Astrocyte of the hippocampus (primary cell): ENCODE measurements at regions not wholly inside any gene's neighbourhood (a gene's known extent, or its start where the extent isn't known, plus 50 kb on each side); places are given as distances from the start of the nearest gene placed in this dataset.
A peak's percentile ranks its signal among the peaks of the same experiment; 100 is the strongest.

Experiments
- DNase-seq: peaks from one replicate; pipeline ENCODE4 v3.0.0; 2011; ENCODE audit warnings: low read depth, low spot score

GRCh38 chr18:42617221-42617620 lies 498.3 kb downstream of the RIT2 start:
- no peak for DNase-seq

GRCh38 chr18:42619771-42620170 lies 495.7 kb downstream of the RIT2 start:
- no peak for DNase-seq

DNA sequence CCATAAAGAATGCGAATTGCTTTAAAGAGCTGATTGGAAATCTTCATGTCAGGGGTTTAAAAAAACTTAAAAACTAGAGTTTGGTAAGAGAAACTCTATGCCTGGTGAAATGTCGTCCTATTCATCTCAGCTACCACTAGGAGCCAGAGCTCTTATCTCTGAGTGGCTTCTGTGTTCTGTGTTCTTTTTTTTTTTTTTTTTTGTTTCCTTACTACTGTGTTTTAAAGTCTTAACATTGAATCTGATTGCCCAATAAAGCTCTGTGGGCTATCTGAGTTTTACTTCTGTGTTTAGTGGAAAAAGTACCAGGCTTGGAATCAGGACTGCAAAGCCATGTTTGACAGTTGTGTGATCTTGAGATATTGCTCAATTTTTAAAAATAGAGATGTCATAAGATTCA lies 494.8 kb downstream of the RIT2 start:
- DNase-seq: no peak

DNA sequence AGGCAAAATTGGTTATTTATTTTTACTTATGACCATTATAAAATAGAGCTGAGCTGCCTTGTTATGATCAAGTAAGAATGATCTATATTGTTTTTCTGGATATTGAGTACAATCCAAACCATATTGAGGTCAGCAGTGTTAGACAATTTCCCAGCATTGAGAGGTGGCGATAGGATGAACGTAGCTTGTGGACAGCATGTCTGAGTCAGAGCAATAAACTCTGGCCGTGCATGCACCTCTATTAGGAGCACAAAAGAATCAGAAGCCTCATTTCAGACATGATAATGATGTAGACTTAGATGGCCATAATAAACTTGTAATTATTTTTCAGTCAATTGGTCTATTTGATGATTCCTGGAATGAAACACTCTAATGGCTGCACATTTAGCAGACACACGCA lies 491.6 kb downstream of the RIT2 start:
- DNase-seq: no peak

DNA sequence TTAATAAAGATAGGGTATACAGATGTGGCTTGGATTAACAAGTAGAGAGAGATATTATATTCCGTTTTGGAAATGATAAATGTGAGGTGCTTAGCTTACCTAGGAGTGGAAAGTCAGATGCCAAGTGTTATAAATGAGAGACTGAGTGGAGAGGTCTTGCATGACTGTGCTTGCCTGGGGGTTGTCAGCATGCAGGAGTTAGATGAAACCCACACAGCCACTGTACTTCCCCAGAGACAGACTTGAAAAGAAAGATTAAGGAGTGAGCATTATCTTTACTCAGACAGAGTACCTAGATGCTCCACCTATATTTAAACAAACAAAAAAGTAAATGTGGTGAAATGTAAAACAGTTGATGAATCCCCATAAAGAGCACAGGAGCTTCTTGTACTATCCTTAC lies 482.7 kb downstream of the RIT2 start:
- no peak for DNase-seq

DNA sequence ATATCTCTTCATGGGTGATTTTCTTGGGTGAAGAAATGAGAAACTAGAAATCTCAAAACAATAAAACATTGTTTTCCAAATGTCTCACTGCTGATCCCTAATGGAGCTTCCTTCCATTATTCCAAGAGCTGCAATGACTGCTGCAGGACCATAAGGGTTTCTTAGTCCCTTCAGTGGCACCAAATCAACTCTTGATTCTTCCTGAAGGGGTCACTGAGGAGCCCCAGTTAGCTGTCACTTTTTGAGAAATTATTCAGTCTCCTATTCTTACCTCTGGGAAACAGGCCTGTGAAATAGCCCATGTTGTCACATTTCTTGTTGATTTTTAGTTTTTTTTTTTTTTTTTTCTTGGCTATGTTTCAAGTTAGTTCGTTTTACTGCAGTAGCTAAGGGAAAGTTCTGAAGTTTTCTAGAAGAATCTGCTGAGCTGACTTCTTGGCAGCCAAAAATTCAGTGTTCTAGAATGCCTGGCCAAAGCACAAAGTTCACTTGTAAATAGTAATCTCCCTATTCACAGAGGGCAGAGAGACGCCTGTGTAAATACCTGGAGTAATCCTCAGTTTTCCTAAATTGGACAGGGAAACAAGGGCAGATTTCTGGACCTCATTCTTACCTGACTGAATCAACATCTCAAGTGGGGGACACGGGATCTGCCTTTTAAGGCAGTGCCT lies 480.0 kb downstream of the RIT2 start:
- no peak for DNase-seq

GRCh38 chr18:42636309-42636708 lies 479.2 kb downstream of the RIT2 start:
- no peak for DNase-seq

- DNase-seq: peak; percentile 3
Observed at GRCh38 chr18:42640160-42640559, 475.3 kb downstream of the RIT2 start.

- no peak for DNase-seq
Observed at GRCh38 chr18:42641996-42642395, 473.5 kb downstream of the RIT2 start.

DNA sequence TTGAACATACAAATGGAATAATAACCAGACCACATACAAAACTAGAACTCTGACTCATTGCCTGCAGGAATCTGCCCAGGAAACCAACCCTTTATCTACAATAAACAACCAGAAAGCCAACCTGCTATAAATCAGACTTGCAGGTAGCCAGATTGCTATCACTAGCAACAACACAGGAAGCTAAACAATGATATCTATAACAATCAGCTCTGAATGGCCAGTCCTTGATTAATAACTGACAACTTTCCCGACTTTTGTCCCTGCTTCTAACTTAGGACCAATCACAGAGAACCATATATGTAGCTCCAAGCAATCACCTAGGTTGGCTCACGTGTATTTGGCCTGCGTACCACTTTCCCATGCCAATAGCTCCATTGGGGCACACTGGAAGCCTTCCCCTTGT lies 470.8 kb downstream of the RIT2 start:
- DNase-seq: peak; percentile 33

- peak; percentile 63 for DNase-seq
Observed at GRCh38 chr18:42649331-42650035, 466.0 kb downstream of the RIT2 start.

GRCh38 chr18:42654556-42654955 lies 460.9 kb downstream of the RIT2 start:
- DNase-seq: no peak

DNA sequence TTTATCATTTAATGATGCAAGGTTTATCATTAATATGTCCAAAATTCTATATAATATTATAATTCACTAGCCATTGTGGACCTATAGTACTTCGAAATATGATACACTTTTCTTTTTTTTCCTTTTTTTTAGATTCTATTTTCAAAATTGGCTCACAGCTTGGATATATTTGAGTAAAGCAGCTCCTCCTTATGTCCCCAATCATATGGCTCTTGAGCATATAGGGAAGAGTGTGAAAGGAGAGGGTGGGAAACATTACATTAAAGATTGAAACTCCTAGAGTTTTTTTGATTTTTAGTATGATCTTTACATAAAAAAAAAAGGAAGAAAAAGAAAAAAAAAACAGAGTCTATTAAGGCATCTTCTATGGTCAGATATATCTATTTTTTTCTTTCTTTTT lies 457.9 kb downstream of the RIT2 start:
- no peak for DNase-seq

DNA sequence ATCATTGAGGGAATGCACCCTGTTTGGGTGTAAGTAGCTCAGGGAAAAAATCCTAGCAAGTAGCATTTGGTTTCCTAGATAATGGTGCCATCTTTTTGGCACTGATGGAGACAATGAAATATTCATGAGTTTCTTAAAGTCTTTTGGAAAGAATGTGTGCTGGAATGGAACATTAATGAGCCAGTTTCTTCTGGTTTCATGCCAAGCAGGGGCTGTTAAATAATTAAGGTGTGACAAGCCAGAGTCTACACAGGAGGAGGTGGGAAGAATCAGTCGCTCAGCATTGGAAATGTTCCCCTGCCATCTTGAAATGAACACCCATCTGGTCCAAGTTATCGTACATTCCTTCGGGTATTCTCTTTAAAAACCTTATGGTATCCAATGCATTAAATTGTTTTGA lies 457.3 kb downstream of the RIT2 start:
- DNase-seq: no peak

DNA sequence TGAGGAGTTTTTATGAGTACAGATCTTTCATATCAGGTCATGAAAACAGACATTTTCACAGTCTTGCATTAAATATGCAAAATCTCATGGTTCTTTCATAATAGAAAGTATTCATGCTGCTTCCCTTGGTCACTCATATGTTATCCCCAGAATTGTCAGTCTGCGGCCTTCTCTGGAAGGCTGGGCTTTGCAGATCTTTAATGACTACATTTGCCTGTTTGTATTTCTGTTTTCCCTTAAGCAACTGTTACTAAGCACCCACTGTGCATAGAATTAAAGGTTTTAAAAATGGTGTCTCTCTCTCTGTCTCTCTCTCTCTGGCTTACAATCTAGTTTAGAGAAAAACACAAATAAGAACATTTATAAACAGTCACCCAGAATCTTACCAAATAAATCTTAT lies 456.3 kb downstream of the RIT2 start:
- DNase-seq: no peak

- no peak for DNase-seq
Observed at GRCh38 chr18:42670860-42671259, 444.6 kb downstream of the RIT2 start.

DNA sequence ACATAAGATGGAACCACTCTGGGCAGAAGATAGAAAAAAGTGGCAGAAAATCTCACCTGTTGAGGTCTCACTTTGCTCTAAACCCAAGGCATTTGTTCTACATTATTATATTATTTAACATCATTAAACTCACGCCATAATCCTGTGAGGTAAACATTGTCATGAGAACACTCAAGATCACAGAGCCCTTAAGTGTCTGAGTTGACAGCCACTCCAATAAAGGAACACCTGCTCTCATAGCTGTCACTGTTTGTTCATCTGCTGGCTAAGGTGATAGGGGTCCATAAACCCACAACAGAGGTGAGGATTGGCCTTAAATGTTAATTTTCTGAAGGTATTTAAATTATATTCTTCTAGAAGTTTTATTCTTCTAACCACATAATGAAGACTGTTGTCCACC lies 439.7 kb downstream of the RIT2 start:
- no peak for DNase-seq

- DNase-seq: no peak
Observed at GRCh38 chr18:42683094-42683493, 432.4 kb downstream of the RIT2 start.

- DNase-seq: no peak
Observed at GRCh38 chr18:42689310-42689709, 426.2 kb downstream of the RIT2 start.
